Lower lobe of right lung (tissue), 2 donors: ENCODE measurements at regions not wholly inside any gene's neighbourhood (a gene's known extent, or its start where the extent isn't known, plus 50 kb on each side); places are given as distances from the start of the nearest gene placed in this dataset.

ENCODE experiments used
- ATAC-seq, 2 donors: fragments of 200-7000 bp; cut with Tn5 transposase; one replicate each; pipeline ENCODE4 v1.9.1; 2020 to 2022; ENCODE audit warnings: mild to moderate bottlenecking in 2 of 2, moderate library complexity in 2 of 2
- DNase-seq: peaks from one replicate; pipeline ENCODE4 v3.0.0-alpha.2; 2020
- H3K27ac ChIP-seq: fragments of 200-600 bp; one replicate; pipeline ENCODE4 v1.8.0; 2022
- H3K27me3 ChIP-seq: fragments of 200-600 bp; one replicate; pipeline ENCODE4 v1.8.0; 2022; ENCODE audit warnings: low read depth
- H3K36me3 ChIP-seq: fragments of 200-600 bp; one replicate; pipeline ENCODE4 v1.8.0; 2022; ENCODE audit warnings: mild to moderate bottlenecking
- H3K4me1 ChIP-seq: fragments of 200-600 bp; one replicate; pipeline ENCODE4 v1.8.0; 2022
- H3K4me3 ChIP-seq: fragments of 200-600 bp; one replicate; pipeline ENCODE4 v1.8.0; 2022; ENCODE audit warnings: mild to moderate bottlenecking
- H3K9me3 ChIP-seq: fragments of 200-600 bp; one replicate; pipeline ENCODE4 v1.8.0; 2022
- intact Hi-C: fragments of 100-400 bp; cut with DNase I; formaldehyde crosslinking; loops from one replicate; pipeline ENCODE4 v1.11.0; 2022
- TF ChIP-seq, protein P1 (sequence below): fragments of 200-600 bp; IDR thresholded peaks from one replicate; pipeline ENCODE4 v1.8.0; 2022; ENCODE audit warnings: antibody characterized with exemption, mild to moderate bottlenecking
- donor health status: DM: no; HTN: yes; CAD: no; lungs with severe emphysema.

DNA sequence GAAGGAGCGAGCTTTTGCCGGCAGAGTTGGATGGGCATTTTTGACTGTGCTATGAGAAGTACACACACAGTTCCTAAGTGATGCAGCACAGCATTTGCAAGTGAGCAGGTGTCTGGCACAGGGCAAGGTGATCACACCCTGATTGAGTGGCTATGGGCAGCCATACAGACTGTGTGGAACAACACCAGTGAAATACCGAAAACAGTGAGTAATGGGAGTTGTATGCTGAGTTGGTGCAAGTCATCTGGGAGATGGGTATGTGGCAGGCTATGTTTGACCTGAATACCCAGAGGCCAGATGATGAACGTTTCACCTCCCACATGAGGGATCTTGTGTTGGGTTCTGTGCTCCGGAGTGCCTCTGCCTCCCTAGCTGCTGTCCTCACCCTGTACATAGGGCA is 53.5 kb upstream of the TIPARP start:
- Histone ChIP-seq H3K27me3 (no peaks in the 10 kb centered on the region), H3K27ac (no peak overlapping the region), H3K9me3 (no peaks in the 10 kb centered on the region), H3K4me1 (peaks cover 11% of the 10 kb centered on the region), H3K4me3 (no peak overlapping the region), H3K36me3 (no peaks in the 10 kb centered on the region)
- DNase-seq (no peak), ATAC-seq (no peak)
- intact Hi-C loops = no loop called here
- TF ChIP-seq, protein P1, sequence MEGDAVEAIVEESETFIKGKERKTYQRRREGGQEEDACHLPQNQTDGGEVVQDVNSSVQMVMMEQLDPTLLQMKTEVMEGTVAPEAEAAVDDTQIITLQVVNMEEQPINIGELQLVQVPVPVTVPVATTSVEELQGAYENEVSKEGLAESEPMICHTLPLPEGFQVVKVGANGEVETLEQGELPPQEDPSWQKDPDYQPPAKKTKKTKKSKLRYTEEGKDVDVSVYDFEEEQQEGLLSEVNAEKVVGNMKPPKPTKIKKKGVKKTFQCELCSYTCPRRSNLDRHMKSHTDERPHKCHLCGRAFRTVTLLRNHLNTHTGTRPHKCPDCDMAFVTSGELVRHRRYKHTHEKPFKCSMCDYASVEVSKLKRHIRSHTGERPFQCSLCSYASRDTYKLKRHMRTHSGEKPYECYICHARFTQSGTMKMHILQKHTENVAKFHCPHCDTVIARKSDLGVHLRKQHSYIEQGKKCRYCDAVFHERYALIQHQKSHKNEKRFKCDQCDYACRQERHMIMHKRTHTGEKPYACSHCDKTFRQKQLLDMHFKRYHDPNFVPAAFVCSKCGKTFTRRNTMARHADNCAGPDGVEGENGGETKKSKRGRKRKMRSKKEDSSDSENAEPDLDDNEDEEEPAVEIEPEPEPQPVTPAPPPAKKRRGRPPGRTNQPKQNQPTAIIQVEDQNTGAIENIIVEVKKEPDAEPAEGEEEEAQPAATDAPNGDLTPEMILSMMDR = no peak

DNA sequence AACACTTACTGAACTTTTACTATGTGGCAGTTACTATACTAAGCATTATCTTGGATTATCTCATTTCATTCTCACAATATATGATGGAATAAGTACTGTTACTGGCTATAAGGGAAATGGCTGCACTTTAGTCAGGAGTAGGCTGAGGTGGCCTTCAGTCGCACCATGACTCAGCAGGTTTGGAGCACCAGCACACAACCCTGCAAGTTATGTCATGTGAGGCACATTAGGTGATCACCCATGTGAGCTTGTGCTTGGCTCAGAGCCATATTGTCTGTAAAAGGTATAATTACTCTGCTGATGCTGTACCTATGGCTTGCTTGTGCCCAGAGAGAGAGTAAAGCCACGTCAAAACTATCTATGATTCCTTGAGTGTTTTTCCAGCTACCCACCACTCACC is 54.1 kb upstream of the TIPARP start:
- Histone ChIP-seq H3K27ac (no peak overlapping the region), H3K4me1 (peaks cover 9% of the 10 kb centered on the region), H3K36me3 (no peaks in the 10 kb centered on the region), H3K27me3 (no peaks in the 10 kb centered on the region), H3K4me3 (no peak overlapping the region), H3K9me3 (no peaks in the 10 kb centered on the region)
- intact Hi-C loops = no loop called here
- no peak for ATAC-seq
- DNase-seq = no peak
- TF ChIP-seq, protein P1 = no peak

DNA sequence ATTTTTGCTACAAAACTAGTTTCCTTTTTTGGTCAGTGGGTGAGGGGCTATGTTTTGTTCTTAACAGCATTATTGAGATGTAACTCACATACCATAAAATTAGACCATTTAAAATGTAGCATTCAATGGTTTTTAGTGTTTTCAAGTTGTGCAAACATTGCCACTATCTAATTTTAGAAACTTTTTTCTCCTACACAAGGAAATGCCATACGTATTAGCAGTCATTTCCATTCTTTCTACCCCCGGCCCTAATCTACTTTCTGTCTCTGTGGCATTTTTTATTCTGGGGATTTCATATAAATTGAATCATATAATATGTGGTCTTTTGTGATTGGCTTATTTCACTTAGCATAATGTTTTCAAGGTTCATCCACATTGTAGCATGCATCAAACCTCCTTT is 55.0 kb upstream of the TIPARP start:
- Histone ChIP-seq H3K36me3 (no peaks in the 10 kb centered on the region), H3K9me3 (no peaks in the 10 kb centered on the region), H3K27me3 (no peaks in the 10 kb centered on the region), H3K27ac (no peak overlapping the region), H3K4me3 (no peak overlapping the region), H3K4me1 (peaks cover 15% of the 10 kb centered on the region)
- DNase-seq (no peak), ATAC-seq (no peak)
- intact Hi-C loops = no loop called here
- TF ChIP-seq, protein P1 = no peak

DNA sequence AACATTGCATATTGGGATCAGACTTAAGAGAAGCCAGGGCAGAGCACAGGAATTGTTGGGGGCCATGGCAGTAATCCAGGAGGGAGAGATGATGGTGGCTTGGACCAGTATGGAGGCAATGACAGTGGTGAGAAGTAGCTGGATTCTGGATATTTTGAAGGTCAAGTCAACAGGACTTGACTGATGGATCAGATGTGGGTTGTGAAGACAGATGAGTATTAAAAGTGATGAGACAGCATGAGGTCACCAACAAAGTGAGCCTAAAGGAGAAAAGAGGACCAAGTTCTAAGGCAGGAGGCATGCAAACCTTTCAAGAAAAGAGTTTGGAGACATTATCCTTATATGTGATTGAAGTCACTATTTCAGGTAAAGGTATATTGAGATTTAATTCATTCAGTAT is 56.6 kb upstream of the TIPARP start:
- TF ChIP-seq, protein P1 = no peak
- Histone ChIP-seq H3K27ac (no peak overlapping the region), H3K4me3 (no peak overlapping the region), H3K27me3 (no peaks in the 10 kb centered on the region), H3K4me1 (peaks cover 15% of the 10 kb centered on the region), H3K9me3 (no peaks in the 10 kb centered on the region), H3K36me3 (no peaks in the 10 kb centered on the region)
- intact Hi-C loops = no loop called here
- DNase-seq = no peak
- ATAC-seq = no peak

DNA sequence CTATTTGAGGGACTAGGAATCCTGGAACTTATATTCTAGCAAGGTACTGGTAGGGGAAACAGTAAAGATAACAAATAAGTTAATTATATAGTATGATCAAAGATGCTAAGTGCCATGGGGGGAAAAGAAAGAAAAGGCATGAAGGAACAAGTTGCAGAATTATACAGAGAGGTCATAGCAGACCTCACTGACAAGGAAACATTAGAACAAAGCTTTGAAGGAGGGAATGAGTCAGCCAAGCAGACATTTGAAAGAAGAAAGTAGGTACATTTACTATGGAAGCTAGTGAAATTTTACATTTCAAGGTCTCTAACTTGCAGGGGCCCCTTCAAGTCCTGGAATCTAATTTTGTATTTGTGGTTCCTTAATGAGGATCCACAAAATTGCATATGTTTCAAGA is 57.2 kb upstream of the TIPARP start:
- Histone ChIP-seq H3K27me3 (no peaks in the 10 kb centered on the region), H3K27ac (no peak overlapping the region), H3K9me3 (no peaks in the 10 kb centered on the region), H3K4me1 (peaks cover 15% of the 10 kb centered on the region), H3K36me3 (no peaks in the 10 kb centered on the region), H3K4me3 (no peak overlapping the region)
- intact Hi-C loops = no loop called here
- DNase-seq (no peak), ATAC-seq (no peak)
- TF ChIP-seq, protein P1 = no peak
